GM23338 (cell line): ENCODE measurements at regions not wholly inside any gene's neighbourhood (a gene's known extent, or its start where the extent isn't known, plus 50 kb on each side); places are given as distances from the start of the nearest gene placed in this dataset.

ENCODE experiments used
- ATAC-seq: fragments of 200-7000 bp; cut with Tn5 transposase; 3 replicates; pipeline ENCODE4 v1.9.1; 2020
- DNase-seq: peaks from one replicate; pipeline ENCODE4 v3.0.0-alpha.2; 2015; ENCODE audit warnings: low spot score
- H2AFZ ChIP-seq: fragments of 200-600 bp; sonication (generic); 2 replicates; pipeline ENCODE4 v1.8.0; 2016; ENCODE audit warnings: antibody characterized with exemption, mild to moderate bottlenecking, moderate library complexity
- H3F3A ChIP-seq: fragments of 200-600 bp; sonication (generic); replicated peaks from 2 replicates; pipeline ENCODE4 v1.8.0; 2017; ENCODE audit warnings: antibody characterized with exemption, mixed run types, low read depth
- H3K27ac ChIP-seq: fragments of 200-600 bp; sonication (generic); 2 replicates; pipeline ENCODE4 v1.6.1; 2016; ENCODE audit warnings: low read depth
- H3K27me3 ChIP-seq: fragments of 200-600 bp; sonication (generic); 2 replicates; pipeline ENCODE4 v1.8.0; 2016; ENCODE audit warnings: mild to moderate bottlenecking, mixed run types, moderate library complexity; ENCODE audit not compliant: insufficient read depth
- H3K36me3 ChIP-seq: fragments of 200-600 bp; sonication (generic); 2 replicates; pipeline ENCODE4 v1.8.0; 2016; ENCODE audit warnings: mild to moderate bottlenecking; ENCODE audit not compliant: insufficient read depth
- H3K4me1 ChIP-seq: fragments of 200-600 bp; sonication (generic); 2 replicates; pipeline ENCODE4 v1.8.0; 2016; ENCODE audit warnings: mild to moderate bottlenecking, moderate library complexity; ENCODE audit not compliant: insufficient read depth
- H3K4me2 ChIP-seq: fragments of 200-600 bp; sonication (generic); 2 replicates; pipeline ENCODE4 v1.7.1; 2017; ENCODE audit warnings: mixed run types
- H3K4me3 ChIP-seq: fragments of 200-600 bp; sonication (generic); 2 replicates; pipeline ENCODE4 v1.6.1; 2016; ENCODE audit warnings: mixed run types
- H3K79me2 ChIP-seq: fragments of 200-600 bp; sonication (generic); replicated peaks from 2 replicates; pipeline ENCODE4 v1.8.0; 2017; ENCODE audit warnings: mild to moderate bottlenecking; ENCODE audit not compliant: insufficient read depth
- H3K9me2 ChIP-seq: fragments of 200-600 bp; sonication (generic); 2 replicates; pipeline ENCODE4 v1.8.0; 2017; ENCODE audit not compliant: insufficient read depth
- H4K20me1 ChIP-seq: fragments of 200-600 bp; sonication (generic); replicated peaks from 2 replicates; pipeline ENCODE4 v1.8.0; 2017; ENCODE audit warnings: mild to moderate bottlenecking; ENCODE audit not compliant: insufficient read depth
- H3K27ac Mint-ChIP-seq: 2 replicates; pipeline ENCODE4 v1.8.0; 2020; ENCODE audit warnings: inconsistent platforms, mild to moderate bottlenecking, moderate library complexity, mixed read lengths
- H3K27me3 Mint-ChIP-seq: 3 replicates; pipeline ENCODE4 v1.8.0; 2022; ENCODE audit warnings: low read depth, mild to moderate bottlenecking, moderate library complexity, mixed read lengths, inconsistent platforms; ENCODE audit not compliant: insufficient read depth, poor library complexity
- H3K36me3 Mint-ChIP-seq: 3 replicates; pipeline ENCODE4 v1.8.0; 2021; ENCODE audit warnings: low read depth, mild to moderate bottlenecking, inconsistent platforms, moderate library complexity, mixed read lengths
- H3K4me1 Mint-ChIP-seq: 3 replicates; pipeline ENCODE4 v1.8.0; 2020; ENCODE audit warnings: mild to moderate bottlenecking, inconsistent platforms, mixed read lengths
- H3K4me3 Mint-ChIP-seq: 3 replicates; pipeline ENCODE4 v1.8.0; 2021; ENCODE audit warnings: moderate library complexity, mild to moderate bottlenecking, inconsistent platforms, mixed read lengths
- H3K9me3 Mint-ChIP-seq: 3 replicates; pipeline ENCODE4 v1.8.0; 2020; ENCODE audit warnings: moderate library complexity, mild to moderate bottlenecking, inconsistent platforms, mixed read lengths
- CREB1 ChIP-seq: fragments of 250-450 bp; sonication (Bioruptor Pico); IDR thresholded peaks from 2 replicates; pipeline ENCODE4 v1.5.0; 2020; ENCODE audit warnings: low read depth, mild to moderate bottlenecking, moderate library complexity
- CTCF ChIP-seq, 2 experiments: fragments of 200-600 bp in 1 of 2; sonication (generic) in 1 of 2; conservative IDR thresholded peaks; 2 replicates each; pipeline versions ENCODE4 v1.5.1 to v1.6.1; 2016 to 2017; ENCODE audit warnings: antibody characterized with exemption in 2 of 2, low read depth in 2 of 2, mild to moderate bottlenecking in 2 of 2, moderate library complexity in 1 of 2
- ETS1 ChIP-seq: IDR thresholded peaks from 2 replicates; pipeline ENCODE4 v1.6.1; 2016; ENCODE audit warnings: antibody characterized with exemption
- EZH2 ChIP-seq: fragments of 200-600 bp; sonication (generic); IDR thresholded peaks from one replicate; pipeline ENCODE4 v1.8.0; 2017; ENCODE audit warnings: antibody characterized with exemption, mild to moderate bottlenecking, low read depth; ENCODE audit not compliant: unreplicated experiment
- EZH2phosphoT487 ChIP-seq: fragments of 200-600 bp; sonication (generic); IDR thresholded peaks from one replicate; pipeline ENCODE4 v1.8.1; 2018; ENCODE audit warnings: antibody characterized with exemption; ENCODE audit not compliant: unreplicated experiment
- JUNB ChIP-seq: IDR thresholded peaks from one replicate; pipeline ENCODE4 v1.6.1; 2016; ENCODE audit warnings: antibody characterized with exemption; ENCODE audit not compliant: unreplicated experiment
- REST ChIP-seq: IDR thresholded peaks from one replicate; pipeline ENCODE4 v1.6.1; 2018; ENCODE audit warnings: antibody characterized with exemption; ENCODE audit not compliant: unreplicated experiment
- STAT1 ChIP-seq: IDR thresholded peaks from one replicate; pipeline ENCODE4 v1.6.1; 2016; ENCODE audit warnings: antibody characterized with exemption; ENCODE audit not compliant: unreplicated experiment
- ZNF114 ChIP-seq: fragments of 250-450 bp; sonication (Bioruptor Pico); IDR thresholded peaks from 2 replicates; pipeline ENCODE4 v1.5.0; 2020; ENCODE audit warnings: mild to moderate bottlenecking, moderate library complexity

- TF ChIP-seq ETS1 (no peak), CTCF (conservative IDR thresholded peaks at IDR 0.05; ENCODE audit: low read depth in 2 of 2) (no peak), REST (no peak), CREB1 (CRISPR knock-in tag) (no peak), JUNB (no peak), ZNF114 (CRISPR knock-in tag) (no peak), STAT1 (no peak), EZH2 (no peak), EZH2phosphoT487 (no peak)
Measured at GRCh38 chr2:228864131-228864530, 407.0 kb downstream of the PID1 start (continued).

- TF ChIP-seq ETS1 (no peak), REST (no peak), EZH2 (no peak), STAT1 (no peak), CREB1 (CRISPR knock-in tag) (no peak), CTCF (conservative IDR thresholded peaks at IDR 0.05; ENCODE audit: low read depth in 2 of 2) (no peak), EZH2phosphoT487 (no peak), JUNB (no peak)
- H4K20me1 ChIP-seq: no peaks in the 10 kb centered on the region
- H3K4me1 ChIP-seq: no peaks in the 10 kb centered on the region
- H3K36me3 ChIP-seq: no peaks in the 10 kb centered on the region
- H3K27me3 Mint-ChIP-seq: no peaks in the 10 kb centered on the region
- H3K4me1 Mint-ChIP-seq: no peaks in the 10 kb centered on the region
- H3K36me3 Mint-ChIP-seq: no peaks in the 10 kb centered on the region
- no peaks in the 10 kb centered on the region for H3K27me3 ChIP-seq
- ATAC-seq: no peak
- no peak overlapping the region for H3K4me3 ChIP-seq
- H3F3A ChIP-seq: no peaks in the 10 kb centered on the region
- no peak overlapping the region for H3K27ac Mint-ChIP-seq
- no peaks in the 10 kb centered on the region; the same call in 1 of the 2 replicates for H3K9me2 ChIP-seq
- H3K79me2 ChIP-seq: no peaks in the 10 kb centered on the region
- no peak overlapping the region for H3K27ac ChIP-seq
- H2AFZ ChIP-seq: no peak overlapping the region
- no peak for DNase-seq
- no peaks in the 10 kb centered on the region; the same call in 2 of the 3 replicates for H3K9me3 Mint-ChIP-seq
- no peak overlapping the region for H3K4me2 ChIP-seq
- no peak overlapping the region for H3K4me3 Mint-ChIP-seq
Measured at GRCh38 chr2:228860601-228861285, 410.3 kb downstream of the PID1 start.
